Smooth muscle cell (in vitro differentiated cells): ENCODE measurements at regions not wholly inside any gene's neighbourhood (a gene's known extent, or its start where the extent isn't known, plus 50 kb on each side); places are given as distances from the start of the nearest gene placed in this dataset.
"Not testable (repeated sequence)": the region's sequence is repeated elsewhere in the genome, so short reads cannot be mapped to it uniquely, and the experiment has no call there.

Source experiments
- DNase-seq: peaks from one replicate; lab custom pipeline; 2025; ENCODE audit not compliant: unreplicated experiment; lab: John Stamatoyannopoulos, UW
- H2AFZ ChIP-seq: fragments of 200-600 bp; sonication (generic); 2 replicates; pipeline ENCODE4 v1.6.0; 2016; ENCODE audit warnings: antibody characterized with exemption, low read depth, mild to moderate bottlenecking
- H3F3A ChIP-seq: fragments of 200-600 bp; sonication (generic); 2 replicates; pipeline ENCODE4 v1.6.0; 2017; ENCODE audit warnings: antibody characterized with exemption, low read depth
- H3K27ac ChIP-seq: fragments of 200-600 bp; sonication (generic); 2 replicates; pipeline ENCODE4 v1.5.1; 2016; ENCODE audit warnings: low read depth, mild to moderate bottlenecking
- H3K27me3 ChIP-seq: fragments of 200-600 bp; sonication (generic); 2 replicates; pipeline ENCODE4 v1.6.1; 2016; ENCODE audit warnings: low read depth, mild to moderate bottlenecking
- H3K36me3 ChIP-seq: fragments of 200-600 bp; sonication (generic); 2 replicates; pipeline ENCODE4 v1.5.1; 2016; ENCODE audit warnings: low read depth
- H3K4me1 ChIP-seq: fragments of 200-600 bp; sonication (generic); 2 replicates; pipeline ENCODE4 v1.5.1; 2016; ENCODE audit warnings: low read depth
- H3K4me2 ChIP-seq: fragments of 200-600 bp; sonication (generic); 2 replicates; pipeline ENCODE4 v1.6.0; 2016; ENCODE audit warnings: mild to moderate bottlenecking
- H3K4me3 ChIP-seq: fragments of 200-600 bp; sonication (generic); 2 replicates; pipeline ENCODE4 v1.5.1; 2016; ENCODE audit warnings: mild to moderate bottlenecking
- H3K79me2 ChIP-seq: fragments of 200-600 bp; sonication (generic); 2 replicates; pipeline ENCODE4 v1.6.0; 2016; ENCODE audit warnings: low read depth, mild to moderate bottlenecking
- H3K9ac ChIP-seq: fragments of 200-600 bp; sonication (generic); 2 replicates; pipeline ENCODE4 v1.6.0; 2016; ENCODE audit warnings: low read depth
- H3K9me3 ChIP-seq: fragments of 200-600 bp; sonication (generic); replicated peaks from 2 replicates; pipeline ENCODE4 v1.5.1; 2016; ENCODE audit warnings: low read depth
- H4K20me1 ChIP-seq: fragments of 200-600 bp; sonication (generic); 2 replicates; pipeline ENCODE4 v1.6.0; 2016; ENCODE audit warnings: low read depth
- CTCF ChIP-seq: fragments of 200-600 bp; sonication (generic); IDR thresholded peaks from 2 replicates; pipeline ENCODE4 v1.5.1; 2017; ENCODE audit warnings: borderline replicate concordance, mild to moderate bottlenecking, antibody characterized with exemption; ENCODE audit not compliant: insufficient read depth, poor library complexity, severe bottlenecking
- WGBS: methylation state at CpG from one replicate; pipeline ENCODE4 v1.1.7; 2016; ENCODE audit warnings: low lambda C conversion rate; 5-methylcytosine and 5-hydroxymethylcytosine counted together

DNA sequence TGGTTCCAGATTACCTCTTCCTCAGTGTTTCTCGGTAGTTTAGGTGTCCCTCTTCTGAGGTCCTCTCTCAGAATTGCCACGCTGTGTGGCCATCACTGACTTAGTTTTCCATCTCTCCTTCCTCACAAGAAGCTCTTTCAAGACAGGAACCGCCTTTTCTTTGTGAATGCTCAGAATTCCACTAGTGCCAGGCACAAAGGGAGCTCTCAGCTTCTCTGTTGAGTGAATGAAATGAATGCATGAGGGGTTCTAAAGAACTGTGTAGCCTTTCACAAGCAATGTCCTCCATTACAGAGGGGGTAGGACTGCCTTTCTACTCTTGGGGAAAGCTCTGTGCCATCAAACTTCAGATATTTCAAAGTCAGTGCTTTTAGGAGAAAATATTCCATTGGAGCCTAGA is 546.8 kb downstream of the RWDD3 start:
- Histone ChIP-seq H3F3A (no peaks in the 10 kb centered on the region), H3K27ac (no peak overlapping the region), H2AFZ (no peak overlapping the region), H4K20me1 (no peaks in the 10 kb centered on the region), H3K4me1 (no peaks in the 10 kb centered on the region), H3K36me3 (no peaks in the 10 kb centered on the region), H3K4me2 (no peak overlapping the region), H3K9ac (no peak overlapping the region), H3K27me3 (no peaks in the 10 kb centered on the region), H3K79me2 (no peaks in the 10 kb centered on the region), H3K4me3 (no peak overlapping the region), H3K9me3 (no peaks in the 10 kb centered on the region)
- 89% methylated on average over 3 of the region's 3 CpGs for WGBS
- TF ChIP-seq CTCF = no peak
- no peak for DNase-seq

DNA sequence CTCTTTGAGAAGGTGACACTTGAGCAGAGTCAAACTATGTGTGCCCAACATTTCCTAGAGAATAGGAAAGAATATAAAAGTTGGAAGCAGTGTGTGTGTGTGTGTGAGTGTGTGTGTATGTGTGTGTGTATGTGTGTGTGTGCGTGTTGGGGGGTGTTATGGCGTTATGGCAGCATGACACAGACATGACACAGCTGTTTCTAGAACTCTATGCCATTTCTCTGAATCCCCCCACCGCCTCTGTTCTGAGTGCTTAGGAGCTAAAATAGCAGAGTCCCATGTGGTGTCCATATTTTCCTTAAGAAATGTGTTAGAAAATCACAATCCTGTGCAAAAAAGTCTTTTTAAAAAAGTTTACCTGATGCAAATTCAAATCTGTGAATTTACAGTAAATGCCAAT is 556.1 kb downstream of the RWDD3 start:
- Histone ChIP-seq H2AFZ (no peak overlapping the region), H3K4me3 (no peak overlapping the region), H4K20me1 (no peaks in the 10 kb centered on the region), H3K9ac (no peak overlapping the region), H3K4me1 (no peaks in the 10 kb centered on the region), H3K9me3 (no peaks in the 10 kb centered on the region), H3K27ac (no peak overlapping the region), H3F3A (no peaks in the 10 kb centered on the region), H3K4me2 (no peak overlapping the region), H3K79me2 (no peaks in the 10 kb centered on the region), H3K27me3 (no peaks in the 10 kb centered on the region), H3K36me3 (no peaks in the 10 kb centered on the region)
- WGBS = 90% methylated on average over 3 of the region's 3 CpGs
- DNase-seq = no peak
- no peak for TF ChIP-seq CTCF

DNA sequence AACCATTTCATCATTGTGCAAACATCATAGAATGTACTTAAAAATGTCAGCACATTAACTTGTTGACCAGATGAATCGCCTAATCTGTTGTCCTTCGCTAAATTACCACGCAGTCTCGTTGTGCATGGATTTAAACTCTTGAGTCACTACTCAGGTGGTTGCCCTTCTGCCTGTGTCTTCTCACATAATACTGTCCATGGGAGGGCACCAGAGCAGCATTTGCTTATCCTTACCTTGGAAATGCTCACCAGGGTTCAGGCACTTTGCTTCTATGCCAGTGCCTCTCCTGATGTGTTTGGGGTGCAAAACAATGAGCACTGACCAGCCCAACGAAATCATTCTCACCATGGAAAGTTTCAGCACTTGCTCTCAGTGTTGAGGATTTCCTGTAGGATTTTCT is 559.9 kb downstream of the RWDD3 start:
- 57% methylated on average over 5 of the region's 5 CpGs for WGBS
- Histone ChIP-seq H3F3A (no peaks in the 10 kb centered on the region), H3K4me3 (no peak overlapping the region), H3K79me2 (no peaks in the 10 kb centered on the region), H3K4me1 (no peaks in the 10 kb centered on the region), H2AFZ (no peak overlapping the region), H4K20me1 (no peaks in the 10 kb centered on the region), H3K27ac (no peak overlapping the region), H3K9ac (no peak overlapping the region), H3K9me3 (no peaks in the 10 kb centered on the region), H3K4me2 (no peak overlapping the region), H3K36me3 (no peaks in the 10 kb centered on the region), H3K27me3 (no peaks in the 10 kb centered on the region)
- no peak for TF ChIP-seq CTCF
- DNase-seq = no peak

DNA sequence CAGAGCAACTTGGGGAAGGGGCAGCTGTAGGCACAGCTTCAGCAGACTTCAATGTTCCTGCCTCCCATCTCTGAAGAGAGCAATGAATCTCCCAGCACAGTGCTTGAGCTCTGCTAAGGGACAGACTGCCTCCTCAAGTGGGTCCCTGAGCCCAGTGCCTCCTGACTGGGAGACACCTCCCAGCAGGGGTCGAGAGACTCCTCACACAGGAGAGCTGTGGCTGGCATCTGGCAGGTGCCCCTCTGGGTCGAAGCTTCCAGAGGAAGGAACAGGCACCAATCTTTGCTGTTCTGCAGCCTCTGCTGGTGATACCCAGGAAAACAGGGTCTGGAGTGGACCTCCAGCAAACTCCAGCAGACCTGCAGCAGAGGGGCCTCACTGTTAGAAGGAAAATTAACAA is 563.8 kb downstream of the RWDD3 start:
- not testable (repeated sequence) for H3K79me2 ChIP-seq, H3K27me3 ChIP-seq, H3K27ac ChIP-seq, H3K36me3 ChIP-seq, H3K4me2 ChIP-seq, H3K4me1 ChIP-seq, H3F3A ChIP-seq, H3K9me3 ChIP-seq, H3K4me3 ChIP-seq, H2AFZ ChIP-seq, H3K9ac ChIP-seq, DNase-seq, H4K20me1 ChIP-seq
- WGBS = 77% methylated on average over 2 of the region's 2 CpGs
